SK-N-DZ (cell line): ENCODE measurements at regions not wholly inside any gene's neighbourhood (a gene's known extent, or its start where the extent isn't known, plus 50 kb on each side); places are given as distances from the start of the nearest gene placed in this dataset.
"Not testable (repeated sequence)": the region's sequence is repeated elsewhere in the genome, so short reads cannot be mapped to it uniquely, and the experiment has no call there.

ENCODE experiments used
- DNase-seq: peaks from one replicate; pipeline ENCODE4 v3.0.0-alpha.2; 2015; ENCODE audit warnings: low spot score

GRCh38 chr2:95654897-95655296 lies 63.1 kb downstream of the TRIM43 start:
- not testable (repeated sequence) for DNase-seq

- DNase-seq: not testable (repeated sequence)
These were observed 64.8 kb downstream of the TRIM43 start for GRCh38 chr2:95656553-95656952.

- DNase-seq: not testable (repeated sequence)
These were observed 66.1 kb downstream of the TRIM43 start for GRCh38 chr2:95657937-95658336.

- DNase-seq: not testable (repeated sequence)
These were observed 69.2 kb downstream of the TRIM43 start for GRCh38 chr2:95660766-95661562.

- not testable (repeated sequence) for DNase-seq
These were observed 72.0 kb downstream of the TRIM43 start for GRCh38 chr2:95663471-95664441.

- not testable (repeated sequence) for DNase-seq
These were observed 74.8 kb downstream of the TRIM43 start for GRCh38 chr2:95666636-95667035.

GRCh38 chr2:95667480-95667879 lies 75.7 kb downstream of the TRIM43 start:
- no peak for DNase-seq

- DNase-seq: not testable (repeated sequence)
These were observed 77.1 kb downstream of the TRIM43 start for GRCh38 chr2:95668934-95669333.

- no peak for DNase-seq
These were observed 77.7 kb downstream of the TRIM43 start for GRCh38 chr2:95669441-95669991.

GRCh38 chr2:95670167-95670566 lies 78.4 kb downstream of the TRIM43 start:
- no peak for DNase-seq

- DNase-seq: no peak
These were observed 78.9 kb downstream of the TRIM43 start for GRCh38 chr2:95670686-95671085.

- DNase-seq: not testable (repeated sequence)
These were observed 79.4 kb downstream of the TRIM43 start for GRCh38 chr2:95671171-95671570.

GRCh38 chr2:95671992-95672391 lies 80.2 kb downstream of the TRIM43 start:
- DNase-seq: not testable (repeated sequence)

- DNase-seq: not testable (repeated sequence)
These were observed 80.7 kb downstream of the TRIM43 start for GRCh38 chr2:95672500-95672899.

- no peak for DNase-seq
These were observed 82.4 kb downstream of the TRIM43 start for GRCh38 chr2:95674186-95674585.

GRCh38 chr2:95676573-95676972 lies 84.8 kb downstream of the TRIM43 start:
- not testable (repeated sequence) for DNase-seq

GRCh38 chr2:95677346-95677745 lies 85.5 kb downstream of the TRIM43 start:
- no peak for DNase-seq

- DNase-seq: not testable (repeated sequence)
These were observed 86.0 kb downstream of the TRIM43 start for GRCh38 chr2:95677833-95678232.

GRCh38 chr2:95681158-95681557 lies 89.4 kb downstream of the TRIM43 start:
- DNase-seq: not testable (repeated sequence)

- DNase-seq: not testable (repeated sequence)
These were observed 89.8 kb downstream of the TRIM43 start for GRCh38 chr2:95681589-95682081.

GRCh38 chr2:95682889-95683517 lies 91.2 kb downstream of the TRIM43 start:
- not testable (repeated sequence) for DNase-seq
